ENCODE measurements at regions not wholly inside any gene's neighbourhood (a gene's known extent, or its start where the extent isn't known, plus 50 kb on each side); places are given as distances from the start of the nearest gene placed in this dataset.

GRCh38 chr3:5579139-5579602 is 391.7 kb downstream of the EDEM1 start:
- no peak for DNase-seq (ENCODE audit: low read depth)

GRCh38 chr3:5579946-5580345 is 392.4 kb downstream of the EDEM1 start:
- H3K4me3 ChIP-seq (ENCODE audit: control insufficient read depth, low read depth, low read length): no peak overlapping the region
- TF ChIP-seq, protein P1, sequence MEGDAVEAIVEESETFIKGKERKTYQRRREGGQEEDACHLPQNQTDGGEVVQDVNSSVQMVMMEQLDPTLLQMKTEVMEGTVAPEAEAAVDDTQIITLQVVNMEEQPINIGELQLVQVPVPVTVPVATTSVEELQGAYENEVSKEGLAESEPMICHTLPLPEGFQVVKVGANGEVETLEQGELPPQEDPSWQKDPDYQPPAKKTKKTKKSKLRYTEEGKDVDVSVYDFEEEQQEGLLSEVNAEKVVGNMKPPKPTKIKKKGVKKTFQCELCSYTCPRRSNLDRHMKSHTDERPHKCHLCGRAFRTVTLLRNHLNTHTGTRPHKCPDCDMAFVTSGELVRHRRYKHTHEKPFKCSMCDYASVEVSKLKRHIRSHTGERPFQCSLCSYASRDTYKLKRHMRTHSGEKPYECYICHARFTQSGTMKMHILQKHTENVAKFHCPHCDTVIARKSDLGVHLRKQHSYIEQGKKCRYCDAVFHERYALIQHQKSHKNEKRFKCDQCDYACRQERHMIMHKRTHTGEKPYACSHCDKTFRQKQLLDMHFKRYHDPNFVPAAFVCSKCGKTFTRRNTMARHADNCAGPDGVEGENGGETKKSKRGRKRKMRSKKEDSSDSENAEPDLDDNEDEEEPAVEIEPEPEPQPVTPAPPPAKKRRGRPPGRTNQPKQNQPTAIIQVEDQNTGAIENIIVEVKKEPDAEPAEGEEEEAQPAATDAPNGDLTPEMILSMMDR (conservative IDR thresholded peaks at IDR 0.05; ENCODE audit: control insufficient read depth, insufficient read depth, low read depth, low read length): no peak
- DNase-seq (ENCODE audit: low read depth): no peak

More at GRCh38 chr3:5579139-5579602, 391.7 kb downstream of the EDEM1 start:
- TF ChIP-seq, protein P1 (conservative IDR thresholded peaks at IDR 0.05; ENCODE audit: control insufficient read depth, insufficient read depth, low read depth, low read length): no peak
- no peak overlapping the region for H3K4me3 ChIP-seq (ENCODE audit: control insufficient read depth, low read depth, low read length)

GRCh38 chr3:5580826-5581225 is 393.3 kb downstream of the EDEM1 start:
- no peak overlapping the region for H3K4me3 ChIP-seq (ENCODE audit: control insufficient read depth, low read depth, low read length)
- TF ChIP-seq, protein P1 (conservative IDR thresholded peaks at IDR 0.05; ENCODE audit: control insufficient read depth, insufficient read depth, low read depth, low read length): no peak
- no peak for DNase-seq (ENCODE audit: low read depth)

DNA sequence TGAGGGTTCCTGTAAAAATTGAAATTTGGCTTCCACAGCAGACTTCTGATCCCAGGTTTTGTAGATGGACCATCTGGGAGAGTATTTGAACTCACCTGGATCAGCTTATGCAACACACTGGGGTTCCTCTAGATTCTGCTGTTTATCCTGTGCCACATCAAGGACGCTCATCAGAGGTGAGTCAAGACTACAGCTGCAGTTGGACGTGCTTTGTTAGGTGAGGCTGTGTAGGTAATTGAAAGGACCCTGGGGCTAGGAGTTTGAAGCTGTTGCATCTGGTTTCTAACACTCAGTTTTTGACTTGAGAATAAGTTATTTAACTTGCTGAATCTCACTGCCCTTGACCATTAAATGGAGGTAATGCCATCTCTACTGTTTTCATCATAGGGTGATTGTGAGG is 394.2 kb downstream of the EDEM1 start:
- no peak for DNase-seq (ENCODE audit: low read depth)
- no peak overlapping the region for H3K4me3 ChIP-seq (ENCODE audit: control insufficient read depth, low read depth, low read length)
- TF ChIP-seq, protein P1 (conservative IDR thresholded peaks at IDR 0.05; ENCODE audit: control insufficient read depth, insufficient read depth, low read depth, low read length): no peak

DNA sequence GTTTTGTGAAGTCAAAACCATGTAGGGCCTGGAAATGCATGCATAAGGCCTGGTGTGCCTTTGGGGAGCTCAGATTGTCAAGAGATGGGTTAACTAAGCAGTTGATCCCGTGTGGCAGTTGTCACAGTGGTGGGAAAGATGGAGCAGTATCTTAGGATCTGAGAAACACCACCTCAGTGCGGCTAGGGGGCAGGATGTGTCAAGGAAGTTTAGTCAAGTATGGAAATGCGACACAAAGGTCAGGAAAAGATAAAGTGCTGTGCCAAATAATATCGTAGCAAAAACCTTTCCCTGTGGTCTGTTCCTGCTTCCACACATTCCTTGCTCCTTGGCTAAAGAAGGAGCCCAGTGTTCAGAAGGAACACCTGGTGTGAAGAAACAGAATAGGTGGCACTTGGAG is 396.4 kb downstream of the EDEM1 start:
- TF ChIP-seq, protein P1 (conservative IDR thresholded peaks at IDR 0.05; ENCODE audit: control insufficient read depth, insufficient read depth, low read depth, low read length): no peak
- no peak for DNase-seq (ENCODE audit: low read depth)
- no peak overlapping the region for H3K4me3 ChIP-seq (ENCODE audit: control insufficient read depth, low read depth, low read length)

- TF ChIP-seq, protein P1 (conservative IDR thresholded peaks at IDR 0.05; ENCODE audit: control insufficient read depth, insufficient read depth, low read depth, low read length): no peak
- no peak for DNase-seq (ENCODE audit: low read depth)
- H3K4me3 ChIP-seq (ENCODE audit: control insufficient read depth, low read depth, low read length): no peak overlapping the region
Measured at GRCh38 chr3:5585085-5585484, 397.6 kb downstream of the EDEM1 start.
